ENCODE measurements at regions not wholly inside any gene's neighbourhood (a gene's known extent, or its start where the extent isn't known, plus 50 kb on each side); places are given as distances from the start of the nearest gene placed in this dataset.

DNA sequence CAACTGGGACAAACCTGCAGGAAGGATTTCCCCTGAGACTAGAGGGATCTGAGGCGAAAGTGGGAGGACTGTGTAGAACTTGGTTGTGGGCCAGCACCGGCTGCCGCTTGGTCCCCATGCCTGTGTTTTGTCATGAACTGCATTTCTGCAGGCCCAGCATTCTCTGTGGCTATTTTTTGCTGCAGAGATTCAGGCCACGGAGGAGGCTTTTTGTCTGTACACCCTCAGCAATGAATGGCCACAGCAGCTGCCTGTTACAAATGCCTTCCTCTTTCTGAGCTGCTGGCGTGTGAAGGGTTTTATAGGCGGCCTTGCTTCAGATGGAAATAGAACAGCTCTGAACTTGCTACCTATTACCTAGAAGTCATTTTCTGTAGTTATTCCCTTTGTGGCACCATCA lies 164.4 kb downstream of the SH2D4B start:
- TF ChIP-seq TAF1 (IDR thresholded peaks at IDR 0.05; ENCODE audit: borderline replicate concordance, insufficient read depth, low read length) (no peak), POLR2AphosphoS5 (IDR thresholded peaks at IDR 0.05; ENCODE audit: low read depth, low read length) (no peak)

Data from PFSK-1 (cell line).